Neural cell (in vitro differentiated cells): ENCODE measurements at regions not wholly inside any gene's neighbourhood (a gene's known extent, or its start where the extent isn't known, plus 50 kb on each side); places are given as distances from the start of the nearest gene placed in this dataset.

ENCODE experiments used
- EP300 ChIP-seq: fragments of 450-650 bp; conservative IDR thresholded peaks from 2 replicates; pipeline ENCODE4 v1.6.1; 2014; ENCODE audit warnings: antibody characterized with exemption, mild to moderate bottlenecking, moderate library complexity; ENCODE audit not compliant: poor library complexity, severe bottlenecking
- EZH2 ChIP-seq: fragments of 200-600, 300-800 bp; shearing (Covaris generic), sonication (generic); IDR thresholded peaks from 2 replicates; pipeline ENCODE4 v1.6.1; 2014; ENCODE audit warnings: antibody characterized with exemption, low read length, borderline replicate concordance, mild to moderate bottlenecking; ENCODE audit not compliant: insufficient read depth, poor library complexity, severe bottlenecking
- MXI1 ChIP-seq: fragments of 450-650 bp; conservative IDR thresholded peaks from 2 replicates; pipeline ENCODE4 v1.6.1; 2014; ENCODE audit warnings: antibody characterized with exemption, mild to moderate bottlenecking; ENCODE audit not compliant: poor library complexity, severe bottlenecking
- POLR2AphosphoS5 ChIP-seq: IDR thresholded peaks from 2 replicates; pipeline ENCODE4 v1.6.1; 2012
- SMC3 ChIP-seq: fragments of 450-650 bp; conservative IDR thresholded peaks from 2 replicates; pipeline ENCODE4 v1.6.1; 2014; ENCODE audit warnings: antibody characterized with exemption, mild to moderate bottlenecking, moderate library complexity; ENCODE audit not compliant: poor library complexity
- TF ChIP-seq, protein P1 (sequence below): fragments of 450-650 bp; IDR thresholded peaks from 2 replicates; pipeline ENCODE4 v1.5.1; 2014; ENCODE audit warnings: antibody characterized with exemption, mild to moderate bottlenecking, moderate library complexity; ENCODE audit not compliant: poor library complexity, severe bottlenecking

DNA sequence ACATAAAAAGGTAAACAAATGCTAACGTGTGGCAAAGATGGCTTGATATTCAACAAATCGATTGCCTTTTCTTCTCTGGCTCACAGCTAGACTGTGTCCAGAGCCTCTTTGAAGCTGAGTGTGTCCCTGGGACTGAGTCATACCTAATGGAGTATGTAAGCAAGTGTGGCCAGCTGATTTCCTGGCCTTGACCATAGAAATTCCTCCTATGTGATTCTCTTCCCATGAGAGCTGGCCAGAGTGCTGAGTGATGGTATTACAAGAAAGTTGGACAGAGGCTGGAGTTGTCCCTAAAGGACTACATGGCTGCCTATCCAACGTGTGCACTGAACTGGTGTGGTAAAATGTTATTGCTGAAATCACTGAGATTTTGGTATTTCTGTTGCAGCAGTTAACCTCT lies 320.1 kb upstream of the SLC10A2 start:
- TF ChIP-seq, protein P1, sequence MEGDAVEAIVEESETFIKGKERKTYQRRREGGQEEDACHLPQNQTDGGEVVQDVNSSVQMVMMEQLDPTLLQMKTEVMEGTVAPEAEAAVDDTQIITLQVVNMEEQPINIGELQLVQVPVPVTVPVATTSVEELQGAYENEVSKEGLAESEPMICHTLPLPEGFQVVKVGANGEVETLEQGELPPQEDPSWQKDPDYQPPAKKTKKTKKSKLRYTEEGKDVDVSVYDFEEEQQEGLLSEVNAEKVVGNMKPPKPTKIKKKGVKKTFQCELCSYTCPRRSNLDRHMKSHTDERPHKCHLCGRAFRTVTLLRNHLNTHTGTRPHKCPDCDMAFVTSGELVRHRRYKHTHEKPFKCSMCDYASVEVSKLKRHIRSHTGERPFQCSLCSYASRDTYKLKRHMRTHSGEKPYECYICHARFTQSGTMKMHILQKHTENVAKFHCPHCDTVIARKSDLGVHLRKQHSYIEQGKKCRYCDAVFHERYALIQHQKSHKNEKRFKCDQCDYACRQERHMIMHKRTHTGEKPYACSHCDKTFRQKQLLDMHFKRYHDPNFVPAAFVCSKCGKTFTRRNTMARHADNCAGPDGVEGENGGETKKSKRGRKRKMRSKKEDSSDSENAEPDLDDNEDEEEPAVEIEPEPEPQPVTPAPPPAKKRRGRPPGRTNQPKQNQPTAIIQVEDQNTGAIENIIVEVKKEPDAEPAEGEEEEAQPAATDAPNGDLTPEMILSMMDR, result no peak
- TF ChIP-seq EZH2 (no peak), MXI1 (no peak), EP300 (no peak), SMC3 (no peak), POLR2AphosphoS5 (no peak)
